ENCODE measurements at regions not wholly inside any gene's neighbourhood (a gene's known extent, or its start where the extent isn't known, plus 50 kb on each side); places are given as distances from the start of the nearest gene placed in this dataset.

GRCh38 chr5:74179701-74180100, 460.8 kb downstream of the ENC1 start:
- H3K36me3 Mint-ChIP-seq (ENCODE audit: low read depth): no peaks in the 10 kb centered on the region
- no peak overlapping the region for H3K27ac Mint-ChIP-seq
- no peaks in the 10 kb centered on the region for H3K4me1 Mint-ChIP-seq (ENCODE audit: low read depth)
- no peaks in the 10 kb centered on the region for H3K27me3 Mint-ChIP-seq (ENCODE audit: low read depth)
- H3K9me3 Mint-ChIP-seq: no peaks in the 10 kb centered on the region
- H3K4me3 Mint-ChIP-seq: no peak overlapping the region

GRCh38 chr5:74179179-74179578, 461.3 kb downstream of the ENC1 start:
- Mint-ChIP-seq H3K27me3 (ENCODE audit: low read depth) (no peaks in the 10 kb centered on the region), H3K4me3 (no peak overlapping the region), H3K9me3 (no peaks in the 10 kb centered on the region), H3K4me1 (ENCODE audit: low read depth) (no peaks in the 10 kb centered on the region), H3K36me3 (ENCODE audit: low read depth) (no peaks in the 10 kb centered on the region), H3K27ac (no peak overlapping the region)

GRCh38 chr5:74177961-74178360, 462.6 kb downstream of the ENC1 start:
- Mint-ChIP-seq H3K27ac (no peak overlapping the region), H3K9me3 (no peaks in the 10 kb centered on the region), H3K27me3 (ENCODE audit: low read depth) (no peaks in the 10 kb centered on the region), H3K4me1 (ENCODE audit: low read depth) (no peaks in the 10 kb centered on the region), H3K36me3 (ENCODE audit: low read depth) (no peaks in the 10 kb centered on the region), H3K4me3 (no peak overlapping the region)

GRCh38 chr5:74174366-74174765, 466.2 kb downstream of the ENC1 start:
- no peak overlapping the region for H3K4me3 Mint-ChIP-seq
- H3K27ac Mint-ChIP-seq: no peak overlapping the region
- no peaks in the 10 kb centered on the region for H3K4me1 Mint-ChIP-seq (ENCODE audit: low read depth)
- no peaks in the 10 kb centered on the region for H3K27me3 Mint-ChIP-seq (ENCODE audit: low read depth)
- H3K36me3 Mint-ChIP-seq (ENCODE audit: low read depth): no peaks in the 10 kb centered on the region
- H3K9me3 Mint-ChIP-seq: no peaks in the 10 kb centered on the region

- no peaks in the 10 kb centered on the region for H3K9me3 Mint-ChIP-seq
- no peaks in the 10 kb centered on the region for H3K27me3 Mint-ChIP-seq (ENCODE audit: low read depth)
- H3K27ac Mint-ChIP-seq: no peak overlapping the region
- no peaks in the 10 kb centered on the region for H3K36me3 Mint-ChIP-seq (ENCODE audit: low read depth)
- H3K4me1 Mint-ChIP-seq (ENCODE audit: low read depth): no peaks in the 10 kb centered on the region
- H3K4me3 Mint-ChIP-seq: no peak overlapping the region
Measured at GRCh38 chr5:74173665-74174064, 466.9 kb downstream of the ENC1 start.

DNA sequence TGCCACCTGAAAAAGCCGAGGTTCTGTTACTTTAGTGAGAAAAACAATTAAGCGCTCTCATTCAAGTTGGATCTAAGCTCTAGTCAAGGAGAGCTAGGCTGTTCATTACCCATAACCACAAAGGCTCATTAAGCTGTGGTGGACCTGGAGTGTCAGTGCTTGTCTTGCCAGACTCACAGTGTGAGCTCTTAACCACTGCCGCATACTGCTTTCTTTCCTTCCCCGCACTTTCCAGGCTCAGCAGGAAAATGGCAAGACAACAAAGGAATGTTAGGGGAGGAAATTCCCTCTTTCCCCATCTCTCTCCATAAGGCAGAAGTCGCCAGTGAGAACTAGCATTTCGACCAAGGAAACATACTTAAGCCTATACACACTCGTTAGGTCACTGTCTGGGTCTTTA, 467.3 kb downstream of the ENC1 start:
- H3K4me3 Mint-ChIP-seq: no peak overlapping the region
- no peak overlapping the region for H3K27ac Mint-ChIP-seq
- no peaks in the 10 kb centered on the region for H3K36me3 Mint-ChIP-seq (ENCODE audit: low read depth)
- no peaks in the 10 kb centered on the region for H3K9me3 Mint-ChIP-seq
- H3K27me3 Mint-ChIP-seq (ENCODE audit: low read depth): no peaks in the 10 kb centered on the region
- H3K4me1 Mint-ChIP-seq (ENCODE audit: low read depth): no peaks in the 10 kb centered on the region

- Mint-ChIP-seq H3K27ac (no peak overlapping the region), H3K9me3 (no peaks in the 10 kb centered on the region), H3K27me3 (ENCODE audit: low read depth) (no peaks in the 10 kb centered on the region), H3K4me3 (no peak overlapping the region), H3K4me1 (ENCODE audit: low read depth) (no peaks in the 10 kb centered on the region), H3K36me3 (ENCODE audit: low read depth) (no peaks in the 10 kb centered on the region)
Measured at GRCh38 chr5:74169701-74170100, 470.8 kb downstream of the ENC1 start.

DNA sequence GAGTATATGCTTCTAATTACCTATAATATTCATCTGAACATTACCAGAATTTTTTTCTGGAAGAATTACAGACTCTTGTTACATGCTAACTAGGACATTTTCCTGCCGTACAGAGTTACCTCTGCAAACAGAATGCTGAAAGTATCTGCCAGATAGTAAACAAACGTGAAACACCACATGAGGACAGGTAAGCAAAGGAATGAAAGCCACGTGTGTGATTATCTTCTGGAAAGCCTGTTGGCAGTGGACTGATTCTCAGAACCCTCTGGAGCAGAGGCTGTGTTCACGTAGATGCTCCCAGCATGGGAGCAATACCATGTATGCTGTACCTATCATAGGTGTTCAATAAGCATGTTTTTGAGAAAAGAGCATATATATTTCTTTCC, 472.6 kb downstream of the ENC1 start:
- no peaks in the 10 kb centered on the region for H3K36me3 Mint-ChIP-seq (ENCODE audit: low read depth)
- no peaks in the 10 kb centered on the region for H3K9me3 Mint-ChIP-seq
- H3K4me1 Mint-ChIP-seq (ENCODE audit: low read depth): no peaks in the 10 kb centered on the region
- H3K4me3 Mint-ChIP-seq: no peak overlapping the region
- no peak overlapping the region for H3K27ac Mint-ChIP-seq
- no peaks in the 10 kb centered on the region for H3K27me3 Mint-ChIP-seq (ENCODE audit: low read depth)

DNA sequence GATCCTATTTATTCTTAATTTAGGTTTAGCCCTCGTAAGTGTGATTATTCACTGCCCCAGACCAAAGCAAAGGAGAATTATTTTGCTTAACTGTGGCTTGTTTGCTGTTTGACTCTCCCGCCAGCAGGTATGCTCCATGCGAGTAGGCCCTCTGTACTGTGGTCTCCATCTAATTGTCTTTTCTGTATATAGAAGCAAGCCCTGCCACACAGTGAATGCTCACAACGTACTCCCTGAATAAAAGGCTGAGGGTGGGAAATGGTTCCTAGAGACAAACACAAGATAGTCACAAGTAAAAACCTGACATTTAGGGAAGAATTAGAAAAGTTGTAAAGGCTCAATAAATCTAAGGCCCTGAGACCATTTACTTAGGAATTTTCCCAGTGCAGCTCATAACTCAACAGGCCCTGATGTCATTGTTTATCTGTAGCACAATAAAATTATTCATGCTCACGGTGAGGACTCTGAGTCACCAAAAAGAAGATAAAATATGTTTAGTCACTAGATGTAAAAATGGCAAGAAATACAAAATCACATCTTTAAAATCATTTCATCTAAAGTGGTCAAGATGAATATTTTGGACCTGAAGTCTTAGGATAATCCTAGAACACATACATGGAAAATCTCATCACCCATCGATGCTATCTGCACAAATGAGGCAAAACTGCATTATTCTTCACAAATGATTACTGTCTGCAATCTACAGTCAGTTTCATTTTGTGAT, 473.2 kb downstream of the ENC1 start:
- Mint-ChIP-seq H3K9me3 (no peaks in the 10 kb centered on the region), H3K27me3 (ENCODE audit: low read depth) (no peaks in the 10 kb centered on the region), H3K4me1 (ENCODE audit: low read depth) (no peaks in the 10 kb centered on the region), H3K27ac (no peak overlapping the region), H3K4me3 (no peak overlapping the region), H3K36me3 (ENCODE audit: low read depth) (no peaks in the 10 kb centered on the region)

- Mint-ChIP-seq H3K4me3 (no peak overlapping the region), H3K27me3 (ENCODE audit: low read depth) (peaks cover 4% of the 10 kb centered on the region), H3K27ac (no peak overlapping the region), H3K9me3 (no peaks in the 10 kb centered on the region), H3K4me1 (ENCODE audit: low read depth) (no peaks in the 10 kb centered on the region), H3K36me3 (ENCODE audit: low read depth) (no peaks in the 10 kb centered on the region)
Measured at GRCh38 chr5:74166064-74166463, 474.5 kb downstream of the ENC1 start.

- Mint-ChIP-seq H3K27ac (no peak overlapping the region), H3K36me3 (ENCODE audit: low read depth) (no peaks in the 10 kb centered on the region), H3K9me3 (no peaks in the 10 kb centered on the region), H3K27me3 (ENCODE audit: low read depth) (peaks cover 5% of the 10 kb centered on the region), H3K4me1 (ENCODE audit: low read depth) (no peaks in the 10 kb centered on the region), H3K4me3 (no peak overlapping the region)
Measured at GRCh38 chr5:74164725-74165235, 475.7 kb downstream of the ENC1 start.

- peaks cover 14% of the 10 kb centered on the region for H3K27me3 Mint-ChIP-seq (ENCODE audit: low read depth)
- no peak overlapping the region for H3K4me3 Mint-ChIP-seq
- no peaks in the 10 kb centered on the region for H3K4me1 Mint-ChIP-seq (ENCODE audit: low read depth)
- no peaks in the 10 kb centered on the region for H3K9me3 Mint-ChIP-seq
- H3K36me3 Mint-ChIP-seq (ENCODE audit: low read depth): no peaks in the 10 kb centered on the region
- H3K27ac Mint-ChIP-seq: no peak overlapping the region
Measured at GRCh38 chr5:74162524-74162923, 478.0 kb downstream of the ENC1 start.

DNA sequence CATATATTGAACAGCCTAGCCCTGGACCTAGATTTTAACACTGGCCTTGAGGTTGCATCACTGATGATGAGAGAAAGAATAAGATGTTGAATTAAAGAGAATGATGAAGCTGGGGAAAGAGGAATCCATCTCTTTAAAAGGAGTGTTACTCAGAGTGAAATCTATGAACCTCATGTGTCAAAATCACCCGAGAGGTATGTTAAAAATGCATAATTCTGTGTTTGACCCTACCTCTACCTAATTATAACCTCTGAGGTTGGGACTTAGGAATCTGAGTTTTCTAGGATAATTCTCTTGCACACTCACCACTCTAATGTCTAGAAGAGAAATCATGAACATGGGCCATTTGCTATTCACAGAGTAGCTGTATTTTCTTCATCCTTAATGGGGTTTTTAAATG, 479.4 kb downstream of the ENC1 start:
- H3K36me3 Mint-ChIP-seq (ENCODE audit: low read depth): no peaks in the 10 kb centered on the region
- no peaks in the 10 kb centered on the region for H3K9me3 Mint-ChIP-seq
- H3K27me3 Mint-ChIP-seq (ENCODE audit: low read depth): peaks cover 14% of the 10 kb centered on the region
- no peak overlapping the region for H3K4me3 Mint-ChIP-seq
- H3K27ac Mint-ChIP-seq: no peak overlapping the region
- H3K4me1 Mint-ChIP-seq (ENCODE audit: low read depth): no peaks in the 10 kb centered on the region

DNA sequence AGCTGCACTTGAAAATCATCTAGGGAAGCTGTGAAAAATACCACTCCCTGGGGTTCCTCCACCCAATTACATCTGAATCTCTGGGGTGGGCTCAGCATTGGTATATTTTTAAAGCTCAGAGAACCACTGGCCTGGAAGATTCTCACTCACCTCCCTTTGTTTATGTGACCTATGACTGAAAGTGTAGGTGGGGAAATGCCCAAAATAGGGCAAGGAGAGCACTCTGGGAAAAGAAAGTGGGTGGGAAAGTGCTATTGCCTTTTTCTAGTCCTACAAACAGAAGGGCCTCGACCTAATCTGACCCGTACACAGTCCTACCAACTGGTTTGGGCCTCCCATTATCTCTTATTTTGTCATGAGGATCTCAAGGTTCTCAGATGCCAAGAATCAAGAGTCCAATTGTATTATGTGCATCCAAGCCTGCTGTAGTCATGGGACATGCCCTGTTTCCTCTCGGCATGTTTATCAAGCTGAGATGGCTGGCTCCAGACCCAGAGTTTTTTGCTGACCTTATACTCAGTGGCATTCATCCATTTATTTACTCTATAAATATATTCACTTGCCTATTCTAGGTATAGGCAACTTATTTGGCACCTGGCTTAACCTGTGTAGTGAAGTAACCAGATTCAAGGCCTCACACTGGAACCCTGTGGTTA, 483.7 kb downstream of the ENC1 start:
- Mint-ChIP-seq H3K4me3 (no peak overlapping the region), H3K9me3 (no peaks in the 10 kb centered on the region), H3K27me3 (ENCODE audit: low read depth) (peaks cover 15% of the 10 kb centered on the region), H3K4me1 (ENCODE audit: low read depth) (no peaks in the 10 kb centered on the region), H3K36me3 (ENCODE audit: low read depth) (no peaks in the 10 kb centered on the region), H3K27ac (no peak overlapping the region)

- H3K36me3 Mint-ChIP-seq (ENCODE audit: low read depth): no peaks in the 10 kb centered on the region
- peaks cover 14% of the 10 kb centered on the region for H3K27me3 Mint-ChIP-seq (ENCODE audit: low read depth)
- H3K27ac Mint-ChIP-seq: no peak overlapping the region
- no peaks in the 10 kb centered on the region for H3K4me1 Mint-ChIP-seq (ENCODE audit: low read depth)
- no peaks in the 10 kb centered on the region for H3K9me3 Mint-ChIP-seq
- no peak overlapping the region for H3K4me3 Mint-ChIP-seq
Measured at GRCh38 chr5:74155501-74155900, 485.0 kb downstream of the ENC1 start.
